K562 (cell line): ENCODE measurements at regions not wholly inside any gene's neighbourhood (a gene's known extent, or its start where the extent isn't known, plus 50 kb on each side); places are given as distances from the start of the nearest gene placed in this dataset.
A peak's percentile ranks its signal among the peaks of the same experiment; 100 is the strongest.

Experiments used
- ATF7 ChIP-seq: fragments of 450-650 bp; IDR thresholded peaks from 2 replicates; pipeline ENCODE4 v1.7.1; 2014; ENCODE audit warnings: mild to moderate bottlenecking, moderate library complexity
- CHD4 ChIP-seq: fragments of 200-600 bp; sonication (generic); IDR thresholded peaks from 3 replicates; pipeline ENCODE4 v1.6.1; 2012; ENCODE audit warnings: low read depth, mild to moderate bottlenecking, mixed read lengths, low read length, inconsistent platforms; ENCODE audit not compliant: insufficient read depth, insufficient replicate concordance, poor library complexity, severe bottlenecking
- EGR1 ChIP-seq: fragments of 450-650 bp; conservative IDR thresholded peaks from 2 replicates; pipeline ENCODE4 v1.6.1; 2017; ENCODE audit warnings: mild to moderate bottlenecking
- HNRNPL ChIP-seq: fragments of 200-400 bp; formaldehyde crosslinking; IDR thresholded peaks from 2 replicates; pipeline ENCODE4 v1.6.1; 2017; ENCODE audit warnings: low read depth, mild to moderate bottlenecking, low read length
- RBBP5 ChIP-seq: fragments of 200-600 bp; sonication (generic); IDR thresholded peaks from 2 replicates; pipeline ENCODE4 v1.6.1; 2012; ENCODE audit warnings: borderline replicate concordance, mild to moderate bottlenecking, low read length, control low read depth, inconsistent platforms; ENCODE audit not compliant: insufficient read depth, poor library complexity, severe bottlenecking
- SIN3A ChIP-seq, 2 experiments: fragments of 150-350 bp in 1 of 2; IDR thresholded peaks; 2 replicates each; pipeline ENCODE4 v1.6.1; 2011 to 2016; ENCODE audit warnings: borderline replicate concordance in 2 of 2, low read depth in 2 of 2, low read length in 2 of 2, mild to moderate bottlenecking in 2 of 2, moderate library complexity in 2 of 2; ENCODE audit not compliant: control insufficient read depth in 1 of 2
- TEAD4 ChIP-seq, 2 experiments: sonication (generic) in 1 of 2; formaldehyde crosslinking in 1 of 2; IDR thresholded peaks; 2 replicates each; pipeline versions ENCODE4 v1.6.1 to v1.8.0; 2012 to 2022; ENCODE audit warnings: borderline replicate concordance in 1 of 2, inconsistent platforms in 1 of 2, low read length in 1 of 2, mild to moderate bottlenecking in 1 of 2, missing genetic modification reagents in 1 of 2
- ZNF124 ChIP-seq: sonication (generic); formaldehyde crosslinking; IDR thresholded peaks from 2 replicates; pipeline ENCODE4 v1.8.1; 2022; ENCODE audit warnings: missing genetic modification reagents
- ZNF175 ChIP-seq: fragments of 200-800 bp; sonication (Bioruptor generic); IDR thresholded peaks from 2 replicates; pipeline ENCODE4 v1.6.1; 2016; ENCODE audit warnings: low read depth, mild to moderate bottlenecking, missing genetic modification characterization, missing compliant biosample characterization
- ZNF589 ChIP-seq: fragments of 200-800 bp; sonication (Bioruptor generic); IDR thresholded peaks from 2 replicates; pipeline ENCODE4 v1.6.1; 2016; ENCODE audit warnings: low read depth, missing genetic modification characterization, missing compliant biosample characterization
- TF ChIP-seq, protein P1 (sequence below): fragments of 450-650 bp; IDR thresholded peaks from 2 replicates; pipeline ENCODE4 v1.6.1; 2017; ENCODE audit warnings: mild to moderate bottlenecking, moderate library complexity
- TF ChIP-seq, protein P2 (sequence below), 2 experiments: fragments of 450-650 bp in 1 of 2; sonication (generic) in 1 of 2; formaldehyde crosslinking; conservative IDR thresholded peaks; 2 replicates each; pipeline versions ENCODE4 v1.4.0 to v1.8.1; 2020 to 2022; ENCODE audit warnings: mild to moderate bottlenecking in 1 of 2, missing genetic modification reagents in 1 of 2
- TF ChIP-seq, protein P3 (sequence below): fragments of 250-450 bp; sonication (Bioruptor Pico); IDR thresholded peaks from 2 replicates; pipeline ENCODE4 v1.5.0; 2021; ENCODE audit warnings: mild to moderate bottlenecking, borderline replicate concordance
- TF ChIP-seq, protein P4 (sequence below), 3 experiments: fragments of 200-800 bp in 1 of 3; fragments of 250-450 bp in 1 of 3; fragments of 450-650 bp in 1 of 3; sonication (Bioruptor Pico) in 1 of 3; sonication (Bioruptor generic) in 1 of 3; formaldehyde crosslinking in 1 of 3; IDR thresholded peaks; 2 replicates each; pipeline versions ENCODE4 v1.6.1 to v1.8.0; 2016 to 2022; ENCODE audit warnings: mild to moderate bottlenecking in 2 of 3, missing genetic modification characterization in 2 of 3, missing compliant biosample characterization in 1 of 3, moderate library complexity in 1 of 3
- TF ChIP-seq, protein P5 (sequence below): sonication (generic); IDR thresholded peaks from 2 replicates; pipeline ENCODE4 v1.6.1; 2016

DNA sequence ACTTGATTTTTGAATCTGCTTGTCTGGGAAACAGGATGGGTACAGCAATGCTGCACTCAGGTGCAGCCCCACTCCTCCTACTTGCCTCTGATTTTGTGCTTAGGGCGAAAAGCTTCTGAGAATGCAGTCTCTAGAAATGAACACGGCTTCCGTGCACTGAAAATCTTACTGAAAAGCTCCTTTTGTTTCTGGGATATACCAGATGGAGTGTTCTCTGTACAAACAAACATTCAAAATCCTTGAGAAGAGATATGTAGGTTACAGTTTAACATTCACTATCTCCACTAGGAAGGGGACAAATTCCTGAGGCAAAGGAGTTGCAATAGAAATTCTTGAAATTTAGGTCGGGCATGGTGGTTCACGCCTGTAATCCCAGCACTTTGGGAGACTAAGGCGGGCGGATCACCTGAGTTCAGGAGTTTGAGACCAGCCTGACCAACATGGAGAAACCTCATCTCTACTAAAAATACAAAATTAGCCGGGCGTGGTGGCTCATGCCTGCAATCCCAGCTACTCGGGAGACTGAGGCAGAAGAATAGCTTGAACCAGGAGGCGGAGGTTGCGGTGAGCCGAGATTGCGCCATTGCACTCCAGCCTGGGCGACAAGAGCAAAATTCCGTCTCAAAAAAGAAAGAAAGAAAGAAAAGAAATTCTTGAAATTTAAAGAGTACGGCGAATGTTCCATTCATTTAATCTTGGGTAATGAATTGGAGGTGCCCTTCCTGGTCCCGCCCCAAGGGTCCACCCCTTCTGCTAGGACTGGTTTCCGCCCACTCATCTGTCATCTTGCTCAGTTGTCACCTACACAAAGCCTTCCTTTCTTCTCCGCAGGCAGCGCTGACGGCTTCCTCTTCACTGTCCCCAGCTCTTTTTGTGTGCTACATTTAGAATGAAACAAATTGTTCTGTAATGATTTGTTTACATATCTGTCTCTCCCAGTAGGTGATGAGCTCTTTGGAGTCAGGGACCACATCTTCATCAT is 92.4 kb downstream of the SOCS6 start (continued):
- TF ChIP-seq CHD4: no peak
- no peak for TF ChIP-seq TEAD4 (IDR thresholded peaks at IDR 0.05; ENCODE audit: low read length)
- no peak for TF ChIP-seq TEAD4 (CRISPR knock-in tag; IDR thresholded peaks at IDR 0.05; ENCODE audit: borderline replicate concordance)
- TF ChIP-seq, protein P1, sequence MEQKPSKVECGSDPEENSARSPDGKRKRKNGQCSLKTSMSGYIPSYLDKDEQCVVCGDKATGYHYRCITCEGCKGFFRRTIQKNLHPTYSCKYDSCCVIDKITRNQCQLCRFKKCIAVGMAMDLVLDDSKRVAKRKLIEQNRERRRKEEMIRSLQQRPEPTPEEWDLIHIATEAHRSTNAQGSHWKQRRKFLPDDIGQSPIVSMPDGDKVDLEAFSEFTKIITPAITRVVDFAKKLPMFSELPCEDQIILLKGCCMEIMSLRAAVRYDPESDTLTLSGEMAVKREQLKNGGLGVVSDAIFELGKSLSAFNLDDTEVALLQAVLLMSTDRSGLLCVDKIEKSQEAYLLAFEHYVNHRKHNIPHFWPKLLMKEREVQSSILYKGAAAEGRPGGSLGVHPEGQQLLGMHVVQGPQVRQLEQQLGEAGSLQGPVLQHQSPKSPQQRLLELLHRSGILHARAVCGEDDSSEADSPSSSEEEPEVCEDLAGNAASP: no peak
- no peak for TF ChIP-seq RBBP5
- TF ChIP-seq ZNF175 (CRISPR knock-in tag): no peak
- peak; percentile 69 for TF ChIP-seq EGR1
- TF ChIP-seq, protein P2, sequence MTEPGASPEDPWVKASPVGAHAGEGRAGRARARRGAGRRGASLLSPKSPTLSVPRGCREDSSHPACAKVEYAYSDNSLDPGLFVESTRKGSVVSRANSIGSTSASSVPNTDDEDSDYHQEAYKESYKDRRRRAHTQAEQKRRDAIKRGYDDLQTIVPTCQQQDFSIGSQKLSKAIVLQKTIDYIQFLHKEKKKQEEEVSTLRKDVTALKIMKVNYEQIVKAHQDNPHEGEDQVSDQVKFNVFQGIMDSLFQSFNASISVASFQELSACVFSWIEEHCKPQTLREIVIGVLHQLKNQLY (CRISPR knock-in tag; conservative IDR thresholded peaks at IDR 0.05): no peak
- no peak for TF ChIP-seq ZNF124 (CRISPR knock-in tag)
- TF ChIP-seq ZNF589 (CRISPR knock-in tag): no peak
- TF ChIP-seq, protein P3, sequence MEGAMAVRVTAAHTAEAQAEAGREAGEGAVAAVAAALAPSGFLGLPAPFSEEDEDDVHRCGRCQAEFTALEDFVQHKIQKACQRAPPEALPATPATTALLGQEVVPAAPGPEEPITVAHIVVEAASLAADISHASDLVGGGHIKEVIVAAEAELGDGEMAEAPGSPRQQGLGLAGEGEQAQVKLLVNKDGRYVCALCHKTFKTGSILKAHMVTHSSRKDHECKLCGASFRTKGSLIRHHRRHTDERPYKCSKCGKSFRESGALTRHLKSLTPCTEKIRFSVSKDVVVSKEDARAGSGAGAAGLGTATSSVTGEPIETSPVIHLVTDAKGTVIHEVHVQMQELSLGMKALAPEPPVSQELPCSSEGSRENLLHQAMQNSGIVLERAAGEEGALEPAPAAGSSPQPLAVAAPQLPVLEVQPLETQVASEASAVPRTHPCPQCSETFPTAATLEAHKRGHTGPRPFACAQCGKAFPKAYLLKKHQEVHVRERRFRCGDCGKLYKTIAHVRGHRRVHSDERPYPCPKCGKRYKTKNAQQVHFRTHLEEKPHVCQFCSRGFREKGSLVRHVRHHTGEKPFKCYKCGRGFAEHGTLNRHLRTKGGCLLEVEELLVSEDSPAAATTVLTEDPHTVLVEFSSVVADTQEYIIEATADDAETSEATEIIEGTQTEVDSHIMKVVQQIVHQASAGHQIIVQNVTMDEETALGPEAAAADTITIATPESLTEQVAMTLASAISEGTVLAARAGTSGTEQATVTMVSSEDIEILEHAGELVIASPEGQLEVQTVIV (CRISPR knock-in tag): no peak
- TF ChIP-seq, protein P4, sequence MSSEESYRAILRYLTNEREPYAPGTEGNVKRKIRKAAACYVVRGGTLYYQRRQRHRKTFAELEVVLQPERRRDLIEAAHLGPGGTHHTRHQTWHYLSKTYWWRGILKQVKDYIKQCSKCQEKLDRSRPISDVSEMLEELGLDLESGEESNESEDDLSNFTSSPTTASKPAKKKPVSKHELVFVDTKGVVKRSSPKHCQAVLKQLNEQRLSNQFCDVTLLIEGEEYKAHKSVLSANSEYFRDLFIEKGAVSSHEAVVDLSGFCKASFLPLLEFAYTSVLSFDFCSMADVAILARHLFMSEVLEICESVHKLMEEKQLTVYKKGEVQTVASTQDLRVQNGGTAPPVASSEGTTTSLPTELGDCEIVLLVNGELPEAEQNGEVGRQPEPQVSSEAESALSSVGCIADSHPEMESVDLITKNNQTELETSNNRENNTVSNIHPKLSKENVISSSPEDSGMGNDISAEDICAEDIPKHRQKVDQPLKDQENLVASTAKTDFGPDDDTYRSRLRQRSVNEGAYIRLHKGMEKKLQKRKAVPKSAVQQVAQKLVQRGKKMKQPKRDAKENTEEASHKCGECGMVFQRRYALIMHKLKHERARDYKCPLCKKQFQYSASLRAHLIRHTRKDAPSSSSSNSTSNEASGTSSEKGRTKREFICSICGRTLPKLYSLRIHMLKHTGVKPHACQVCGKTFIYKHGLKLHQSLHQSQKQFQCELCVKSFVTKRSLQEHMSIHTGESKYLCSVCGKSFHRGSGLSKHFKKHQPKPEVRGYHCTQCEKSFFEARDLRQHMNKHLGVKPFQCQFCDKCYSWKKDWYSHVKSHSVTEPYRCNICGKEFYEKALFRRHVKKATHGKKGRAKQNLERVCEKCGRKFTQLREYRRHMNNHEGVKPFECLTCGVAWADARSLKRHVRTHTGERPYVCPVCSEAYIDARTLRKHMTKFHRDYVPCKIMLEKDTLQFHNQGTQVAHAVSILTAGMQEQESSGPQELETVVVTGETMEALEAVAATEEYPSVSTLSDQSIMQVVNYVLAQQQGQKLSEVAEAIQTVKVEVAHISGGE (CRISPR knock-in tag; IDR thresholded peaks at IDR 0.05): no peak
- TF ChIP-seq ATF7: no peak
- no peak for TF ChIP-seq SIN3A (IDR thresholded peaks at IDR 0.05; ENCODE audit: borderline replicate concordance in 2 of 2, control insufficient read depth in 1 of 2, low read depth in 2 of 2, low read length in 2 of 2)
- no peak for TF ChIP-seq HNRNPL
- TF ChIP-seq, protein P5, sequence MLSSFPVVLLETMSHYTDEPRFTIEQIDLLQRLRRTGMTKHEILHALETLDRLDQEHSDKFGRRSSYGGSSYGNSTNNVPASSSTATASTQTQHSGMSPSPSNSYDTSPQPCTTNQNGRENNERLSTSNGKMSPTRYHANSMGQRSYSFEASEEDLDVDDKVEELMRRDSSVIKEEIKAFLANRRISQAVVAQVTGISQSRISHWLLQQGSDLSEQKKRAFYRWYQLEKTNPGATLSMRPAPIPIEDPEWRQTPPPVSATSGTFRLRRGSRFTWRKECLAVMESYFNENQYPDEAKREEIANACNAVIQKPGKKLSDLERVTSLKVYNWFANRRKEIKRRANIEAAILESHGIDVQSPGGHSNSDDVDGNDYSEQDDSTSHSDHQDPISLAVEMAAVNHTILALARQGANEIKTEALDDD: no peak
